ENCODE measurements at regions not wholly inside any gene's neighbourhood (a gene's known extent, or its start where the extent isn't known, plus 50 kb on each side); places are given as distances from the start of the nearest gene placed in this dataset.

GRCh38 chr18:38321262-38321661 is 755.7 kb upstream of the CELF4 start:
- no peaks in the 10 kb centered on the region for H3K9me2 ChIP-seq (ENCODE audit: insufficient read depth)

More at GRCh38 chr18:38321262-38321661, 755.7 kb upstream of the CELF4 start:
- Mint-ChIP-seq H3K36me3 (ENCODE audit: low read depth) (no peaks in the 10 kb centered on the region), H3K27ac (no peak overlapping the region), H3K27me3 (ENCODE audit: insufficient read depth, low read depth, poor library complexity) (no peaks in the 10 kb centered on the region), H3K9me3 (no peaks in the 10 kb centered on the region), H3K4me1 (no peaks in the 10 kb centered on the region), H3K4me3 (no peak overlapping the region)
- Histone ChIP-seq H3K4me1 (ENCODE audit: insufficient read depth) (no peaks in the 10 kb centered on the region), H3K4me2 (no peak overlapping the region), H4K20me1 (replicated peaks; ENCODE audit: insufficient read depth) (no peaks in the 10 kb centered on the region), H3K27me3 (ENCODE audit: insufficient read depth) (no peaks in the 10 kb centered on the region), H2AFZ (no peak overlapping the region), H3K79me2 (replicated peaks; ENCODE audit: insufficient read depth) (no peaks in the 10 kb centered on the region), H3K4me3 (no peak overlapping the region), H3K36me3 (ENCODE audit: insufficient read depth) (no peaks in the 10 kb centered on the region), H3F3A (replicated peaks; ENCODE audit: low read depth) (no peaks in the 10 kb centered on the region), H3K27ac (ENCODE audit: low read depth) (no peak overlapping the region)
- TF ChIP-seq ETS1 (IDR thresholded peaks at IDR 0.05), result no peak
- TF ChIP-seq POLR2AphosphoS5 (IDR thresholded peaks at IDR 0.05; ENCODE audit: low read depth), result no peak
- TF ChIP-seq CTCF (conservative IDR thresholded peaks at IDR 0.05; ENCODE audit: low read depth in 2 of 2), result no peak
- TF ChIP-seq REST (IDR thresholded peaks at IDR 0.05; ENCODE audit: unreplicated experiment), result no peak
- TF ChIP-seq ZNF462 (CRISPR knock-in tag; IDR thresholded peaks at IDR 0.05), result no peak
- no peak for TF ChIP-seq ZNF114 (CRISPR knock-in tag; IDR thresholded peaks at IDR 0.05)
- TF ChIP-seq EZH2phosphoT487 (IDR thresholded peaks at IDR 0.05; ENCODE audit: unreplicated experiment), result no peak
- no peak for TF ChIP-seq JUNB (IDR thresholded peaks at IDR 0.05; ENCODE audit: unreplicated experiment)
- no peak for TF ChIP-seq CREB1 (CRISPR knock-in tag; IDR thresholded peaks at IDR 0.05; ENCODE audit: low read depth)
- DNase-seq (ENCODE audit: low spot score), result no peak
- ATAC-seq, result no peak

All from GM23338 (cell line).